K562 (cell line): ENCODE measurements at regions not wholly inside any gene's neighbourhood (a gene's known extent, or its start where the extent isn't known, plus 50 kb on each side); places are given as distances from the start of the nearest gene placed in this dataset.

Experiments used
- ATAC-seq: fragments of 200-7000 bp; cut with Tn5 transposase; 3 replicates; pipeline ENCODE4 v1.9.1; 2020; ENCODE audit warnings: moderate library complexity
- BruUV-seq: library from RNA; stranded (reverse); fragments of 400-500 nt; replicated peaks from 2 replicates; lab custom pipeline; 2021; lab: Mats Ljungman, UMichigan
- CTCF ChIA-PET: fragments of 300-600 bp; formaldehyde crosslinking; extraction: SDS; loops from one replicate; lab custom pipeline; 2021; ENCODE audit warnings: low intra/inter-chr PET ratio; lab: Yijun Ruan, JAX
- POLR2A ChIA-PET: fragments of 300-600, 350-650 bp; sonication (Branson Sonifier 250); formaldehyde crosslinking; extraction: SDS; loops from one replicate; lab custom pipeline; 2021; ENCODE audit warnings: antibody characterized with exemption, inconsistent platforms; lab: Yijun Ruan, JAX
- DNase-seq, 4 experiments: peaks; one replicate each; pipeline versions ENCODE4 v3.0.0 to v3.0.0-alpha.2; 2011 to 2018; ENCODE audit warnings: low spot score in 3 of 4, mixed read lengths in 3 of 4; ENCODE audit errors: extremely low read depth in 1 of 4
- FAIRE-seq: peaks from 2 replicates; lab custom pipeline; 2011; peaks lifted over from hg19 to GRCh38; lab: Jason Lieb, UNC
- H2AFZ ChIP-seq: 2 replicates; pipeline ENCODE4 v1.6.0; 2011; ENCODE audit warnings: low read depth, low read length, control low read depth, inconsistent platforms
- H3K27ac ChIP-seq: fragments of 200-600 bp; 3 replicates; pipeline ENCODE4 v1.8.0; 2011; ENCODE audit warnings: low read depth, mild to moderate bottlenecking, control low read depth, inconsistent platforms, low read length, moderate library complexity, mixed read lengths; ENCODE audit errors: extremely low read depth
- H3K27me3 ChIP-seq, 2 experiments: fragments of 300-600 bp in 1 of 2; 2 replicates in 1 of 2; 3 replicates in 1 of 2; pipeline versions ENCODE4 v1.6.0 to v1.8.0; 2011; ENCODE audit warnings: inconsistent platforms in 2 of 2, low read length in 2 of 2, mild to moderate bottlenecking in 1 of 2, mixed read lengths in 1 of 2, moderate library complexity in 1 of 2; ENCODE audit not compliant: control insufficient read depth in 2 of 2, insufficient read depth in 2 of 2
- H3K36me3 ChIP-seq: fragments of 300-600 bp; 3 replicates; pipeline ENCODE4 v1.8.0; 2011; ENCODE audit warnings: mild to moderate bottlenecking, low read length, inconsistent platforms; ENCODE audit not compliant: control insufficient read depth, insufficient read depth
- H3K4me1 ChIP-seq, 2 experiments: fragments of 200-600 bp in 1 of 2; replicated peaks in 1 of 2; 2 replicates in 1 of 2; 3 replicates in 1 of 2; pipeline versions ENCODE4 v1.5.1 to v1.8.0; 2011; ENCODE audit warnings: inconsistent platforms in 2 of 2, low read length in 2 of 2, mild to moderate bottlenecking in 1 of 2, mixed read lengths in 1 of 2, moderate library complexity in 1 of 2; ENCODE audit not compliant: control insufficient read depth in 2 of 2, insufficient read depth in 2 of 2
- H3K4me2 ChIP-seq: 2 replicates; pipeline ENCODE4 v1.6.1; 2011; ENCODE audit warnings: low read length, control low read depth, inconsistent platforms, mixed read lengths; ENCODE audit not compliant: insufficient read depth
- H3K4me3 ChIP-seq: fragments of 200-600 bp; sonication (generic), shearing (Covaris generic); 2 replicates; pipeline ENCODE4 v1.5.1; 2016; ENCODE audit warnings: control low read depth, inconsistent platforms
- H3K79me2 ChIP-seq: fragments of 200-600 bp; 3 replicates; pipeline ENCODE4 v1.8.0; 2011; ENCODE audit warnings: low read length, inconsistent platforms; ENCODE audit not compliant: control insufficient read depth, insufficient read depth
- H3K9ac ChIP-seq, 2 experiments: 2 replicates each; pipeline versions ENCODE4 v1.6.0 to v1.6.1; 2011; ENCODE audit warnings: low read depth in 2 of 2, low read length in 2 of 2, control low read depth in 1 of 2, inconsistent platforms in 1 of 2, mild to moderate bottlenecking in 1 of 2, mixed read lengths in 1 of 2; ENCODE audit not compliant: insufficient read depth in 1 of 2
- H3K9me1 ChIP-seq: one replicate; pipeline ENCODE4 v1.6.0; 2011; ENCODE audit warnings: inconsistent platforms, mild to moderate bottlenecking, low read length, moderate library complexity; ENCODE audit not compliant: control insufficient read depth, insufficient read depth
- H3K9me3 ChIP-seq: replicated peaks from 2 replicates; pipeline ENCODE4 v1.5.1; 2011; ENCODE audit warnings: low read depth, low read length, inconsistent platforms; ENCODE audit not compliant: control insufficient read depth, insufficient read depth
- H4K20me1 ChIP-seq: replicated peaks from 2 replicates; pipeline ENCODE4 v1.6.1; 2011; ENCODE audit warnings: low read length, inconsistent platforms, mixed read lengths; ENCODE audit not compliant: control insufficient read depth, insufficient read depth
- ATF7 ChIP-seq: fragments of 450-650 bp; IDR thresholded peaks from 2 replicates; pipeline ENCODE4 v1.7.1; 2014; ENCODE audit warnings: mild to moderate bottlenecking, moderate library complexity
- ESRRA ChIP-seq: fragments of 450-650 bp; IDR thresholded peaks from 2 replicates; pipeline ENCODE4 v1.6.1; 2014; ENCODE audit warnings: low read depth, mild to moderate bottlenecking, moderate library complexity, borderline replicate concordance
- ETV1 ChIP-seq: fragments of 450-650 bp; conservative IDR thresholded peaks from 2 replicates; pipeline ENCODE4 v1.6.1; 2016; ENCODE audit warnings: missing genetic modification characterization, control low read depth, low read depth, missing compliant biosample characterization
- FUS ChIP-seq: fragments of 200-400 bp; formaldehyde crosslinking; optimal IDR thresholded peaks from 2 replicates; pipeline ENCODE3; 2017; ENCODE audit warnings: low read depth, low read length
- HMG20A ChIP-seq: fragments of 450-650 bp; formaldehyde crosslinking; conservative IDR thresholded peaks from 2 replicates; pipeline ENCODE4 v1.4.0; 2020; ENCODE audit warnings: mild to moderate bottlenecking, mixed read lengths
- KLF10 ChIP-seq: fragments of 250-450 bp; sonication (Bioruptor Pico); IDR thresholded peaks from 2 replicates; pipeline ENCODE4 v1.6.1; 2021; ENCODE audit warnings: matching md5 sums
- NR3C1 ChIP-seq: sonication (generic); formaldehyde crosslinking; IDR thresholded peaks from 2 replicates; pipeline ENCODE4 v1.8.1; 2022; ENCODE audit warnings: missing genetic modification reagents
- TAL1 ChIP-seq: fragments of 450-650 bp; IDR thresholded peaks from 2 replicates; pipeline ENCODE4 v1.6.1; 2016; ENCODE audit warnings: mild to moderate bottlenecking
- TBL1XR1 ChIP-seq, 2 experiments: IDR thresholded peaks; 2 replicates each; pipeline ENCODE4 v1.6.1; 2012; ENCODE audit warnings: improper control_type of control experiment in 2 of 2, low read length in 2 of 2, mild to moderate bottlenecking in 1 of 2
- ZFP36 ChIP-seq: fragments of 150-350 bp; IDR thresholded peaks from 2 replicates; pipeline ENCODE4 v1.6.1; 2018; ENCODE audit warnings: low read length, low read depth; ENCODE audit not compliant: partially characterized antibody
- ZNF134 ChIP-seq: fragments of 250-450 bp; sonication (Bioruptor Pico); conservative IDR thresholded peaks from 2 replicates; pipeline ENCODE4 v1.4.0; 2020
- ZNF75A ChIP-seq: fragments of 450-650 bp; formaldehyde crosslinking; IDR thresholded peaks from 2 replicates; pipeline ENCODE4 v1.4.0; 2020; ENCODE audit warnings: mild to moderate bottlenecking
- ZNF778 ChIP-seq: fragments of 450-650 bp; formaldehyde crosslinking; IDR thresholded peaks from 2 replicates; pipeline ENCODE4 v1.4.0; 2020; ENCODE audit warnings: mild to moderate bottlenecking, moderate library complexity
- WGBS: fragments of 100-300 bp; shearing (Covaris generic); methylation state at CpG from one replicate; pipeline ENCODE4 v1.1.6; 2016; ENCODE audit warnings: low coverage, mixed read lengths; ENCODE audit not compliant: insufficient coverage; ENCODE audit errors: missing lambda C conversion rate; 5-methylcytosine and 5-hydroxymethylcytosine counted together
- in situ Hi-C: fragments of 300-500 bp; cut with MboI; formaldehyde crosslinking; loops from 4 replicates; pipeline ENCODE4 v1.15.0; 2018; ENCODE audit warnings: inconsistent platforms, mixed read lengths
- intact Hi-C: fragments of 100-400 bp; cut with micrococcal nuclease; formaldehyde crosslinking; loops from 2 replicates; pipeline ENCODE4 v1.14.2; 2022
- TF ChIP-seq, protein P1 (sequence below): fragments of 250-450 bp; sonication (Bioruptor Pico); IDR thresholded peaks from 2 replicates; pipeline ENCODE4 v1.5.0; 2022; ENCODE audit warnings: mild to moderate bottlenecking
- TF ChIP-seq, protein P2 (sequence below): fragments of 250-450 bp; sonication (Bioruptor Pico); IDR thresholded peaks from 2 replicates; pipeline ENCODE4 v1.8.0; 2021; ENCODE audit warnings: moderate library complexity, mild to moderate bottlenecking, inconsistent platforms
- TF ChIP-seq, protein P3 (sequence below): fragments of 450-650 bp; conservative IDR thresholded peaks from 2 replicates; pipeline ENCODE4 v1.6.1; 2016; ENCODE audit warnings: missing genetic modification characterization, low read depth, mild to moderate bottlenecking, missing compliant biosample characterization, moderate library complexity
- TF ChIP-seq, protein P4 (sequence below): sonication (generic); formaldehyde crosslinking; IDR thresholded peaks from 2 replicates; pipeline ENCODE4 v1.8.1; 2023; ENCODE audit warnings: mild to moderate bottlenecking, missing genetic modification reagents, moderate library complexity
- TF ChIP-seq, protein P5 (sequence below): sonication (generic); formaldehyde crosslinking; IDR thresholded peaks from 2 replicates; pipeline ENCODE4 v1.5.0; 2020; ENCODE audit warnings: missing genetic modification reagents

DNA sequence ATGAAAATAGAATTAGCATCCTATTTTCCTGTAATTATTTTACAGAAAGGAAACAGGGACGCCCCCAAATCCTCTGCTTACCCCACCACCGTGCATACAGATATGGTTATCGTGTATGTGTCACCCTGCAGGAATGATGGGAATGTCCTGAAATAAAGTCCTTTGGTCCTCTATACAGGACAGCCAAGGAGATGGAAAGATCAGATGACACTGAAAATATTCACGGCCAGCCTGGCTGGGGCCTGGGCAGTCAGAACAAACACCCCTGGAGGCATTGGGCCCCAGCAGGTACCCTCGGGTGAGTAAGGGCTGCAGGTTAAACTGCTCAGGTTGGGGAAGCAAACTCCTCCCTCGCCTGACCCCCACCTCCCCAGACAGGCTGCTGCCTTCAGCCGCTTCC lies 368.0 kb downstream of the FOXL1 start (continued):
- TF ChIP-seq, protein P1, sequence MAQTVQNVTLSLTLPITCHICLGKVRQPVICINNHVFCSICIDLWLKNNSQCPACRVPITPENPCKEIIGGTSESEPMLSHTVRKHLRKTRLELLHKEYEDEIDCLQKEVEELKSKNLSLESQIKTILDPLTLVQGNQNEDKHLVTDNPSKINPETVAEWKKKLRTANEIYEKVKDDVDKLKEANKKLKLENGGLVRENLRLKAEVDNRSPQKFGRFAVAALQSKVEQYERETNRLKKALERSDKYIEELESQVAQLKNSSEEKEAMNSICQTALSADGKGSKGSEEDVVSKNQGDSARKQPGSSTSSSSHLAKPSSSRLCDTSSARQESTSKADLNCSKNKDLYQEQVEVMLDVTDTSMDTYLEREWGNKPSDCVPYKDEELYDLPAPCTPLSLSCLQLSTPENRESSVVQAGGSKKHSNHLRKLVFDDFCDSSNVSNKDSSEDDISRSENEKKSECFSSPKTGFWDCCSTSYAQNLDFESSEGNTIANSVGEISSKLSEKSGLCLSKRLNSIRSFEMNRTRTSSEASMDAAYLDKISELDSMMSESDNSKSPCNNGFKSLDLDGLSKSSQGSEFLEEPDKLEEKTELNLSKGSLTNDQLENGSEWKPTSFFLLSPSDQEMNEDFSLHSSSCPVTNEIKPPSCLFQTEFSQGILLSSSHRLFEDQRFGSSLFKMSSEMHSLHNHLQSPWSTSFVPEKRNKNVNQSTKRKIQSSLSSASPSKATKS (CRISPR knock-in tag) = no peak
- TF ChIP-seq TBL1XR1 (IDR thresholded peaks at IDR 0.05; ENCODE audit: low read length in 2 of 2) (no peak), TAL1 (no peak)

DNA sequence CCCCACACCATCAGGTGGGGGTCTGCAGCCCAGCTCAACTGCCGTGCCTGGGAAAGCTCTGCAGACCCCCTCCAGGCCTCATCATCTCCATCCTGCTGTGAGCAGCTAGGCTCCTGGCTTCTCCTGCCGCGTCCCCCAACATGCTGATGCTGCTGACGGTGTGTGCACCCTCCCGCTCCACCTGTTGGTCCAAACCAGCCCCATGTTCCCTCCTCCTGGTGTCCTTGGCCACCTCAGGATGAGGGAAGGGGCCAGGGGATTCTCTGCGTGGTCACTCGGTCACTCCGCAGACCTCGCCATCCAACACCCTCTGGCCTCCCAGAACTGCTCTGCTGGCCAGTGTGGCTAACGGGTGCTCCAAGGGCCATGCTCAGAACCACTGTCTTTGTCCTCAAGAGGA lies 368.6 kb downstream of the FOXL1 start:
- ATAC-seq (no peak), DNase-seq (no peak), FAIRE-seq (no peak)
- Histone ChIP-seq H4K20me1 (peaks cover 5% of the 10 kb centered on the region; the same call in 1 of the 2 replicates), H3K4me2 (no peak overlapping the region), H3K9me3 (no peaks in the 10 kb centered on the region; the same call in 1 of the 2 replicates), H3K79me2 (no peaks in the 10 kb centered on the region), H2AFZ (no peak overlapping the region), H3K4me1 (peaks cover 0 to under 1% of the 10 kb centered on the region in 2 experiments; a peak in 2 of 5 replicates), H3K4me3 (no peak overlapping the region), H3K9ac (no peak overlapping the region), H3K27ac (no peak overlapping the region), H3K27me3 (peaks cover 13 to 54% of the 10 kb centered on the region in 2 experiments), H3K9me1 (peaks cover 2% of the 10 kb centered on the region), H3K36me3 (no peaks in the 10 kb centered on the region)
- 32% methylated on average over 4 of the region's 10 CpGs for WGBS
- ChIA-PET POLR2A (no interaction called here), CTCF (no interaction called here)
- no TSS peak for BruUV-seq
- intact Hi-C loops (no loop called here), in situ Hi-C loops (no loop called here)
- TF ChIP-seq, protein P2, sequence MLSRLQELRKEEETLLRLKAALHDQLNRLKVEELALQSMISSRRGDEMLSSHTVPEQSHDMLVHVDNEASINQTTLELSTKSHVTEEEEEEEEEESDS (CRISPR knock-in tag) = no peak
- TF ChIP-seq KLF10 (CRISPR knock-in tag) = no peak
- no peak for TF ChIP-seq ZNF75A (CRISPR knock-in tag)
- TF ChIP-seq FUS = no peak
- TF ChIP-seq, protein P3, sequence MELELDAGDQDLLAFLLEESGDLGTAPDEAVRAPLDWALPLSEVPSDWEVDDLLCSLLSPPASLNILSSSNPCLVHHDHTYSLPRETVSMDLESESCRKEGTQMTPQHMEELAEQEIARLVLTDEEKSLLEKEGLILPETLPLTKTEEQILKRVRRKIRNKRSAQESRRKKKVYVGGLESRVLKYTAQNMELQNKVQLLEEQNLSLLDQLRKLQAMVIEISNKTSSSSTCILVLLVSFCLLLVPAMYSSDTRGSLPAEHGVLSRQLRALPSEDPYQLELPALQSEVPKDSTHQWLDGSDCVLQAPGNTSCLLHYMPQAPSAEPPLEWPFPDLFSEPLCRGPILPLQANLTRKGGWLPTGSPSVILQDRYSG (tag) = no peak
- TF ChIP-seq, protein P4, sequence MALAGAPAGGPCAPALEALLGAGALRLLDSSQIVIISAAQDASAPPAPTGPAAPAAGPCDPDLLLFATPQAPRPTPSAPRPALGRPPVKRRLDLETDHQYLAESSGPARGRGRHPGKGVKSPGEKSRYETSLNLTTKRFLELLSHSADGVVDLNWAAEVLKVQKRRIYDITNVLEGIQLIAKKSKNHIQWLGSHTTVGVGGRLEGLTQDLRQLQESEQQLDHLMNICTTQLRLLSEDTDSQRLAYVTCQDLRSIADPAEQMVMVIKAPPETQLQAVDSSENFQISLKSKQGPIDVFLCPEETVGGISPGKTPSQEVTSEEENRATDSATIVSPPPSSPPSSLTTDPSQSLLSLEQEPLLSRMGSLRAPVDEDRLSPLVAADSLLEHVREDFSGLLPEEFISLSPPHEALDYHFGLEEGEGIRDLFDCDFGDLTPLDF (CRISPR knock-in tag) = no peak
- TF ChIP-seq, protein P5, sequence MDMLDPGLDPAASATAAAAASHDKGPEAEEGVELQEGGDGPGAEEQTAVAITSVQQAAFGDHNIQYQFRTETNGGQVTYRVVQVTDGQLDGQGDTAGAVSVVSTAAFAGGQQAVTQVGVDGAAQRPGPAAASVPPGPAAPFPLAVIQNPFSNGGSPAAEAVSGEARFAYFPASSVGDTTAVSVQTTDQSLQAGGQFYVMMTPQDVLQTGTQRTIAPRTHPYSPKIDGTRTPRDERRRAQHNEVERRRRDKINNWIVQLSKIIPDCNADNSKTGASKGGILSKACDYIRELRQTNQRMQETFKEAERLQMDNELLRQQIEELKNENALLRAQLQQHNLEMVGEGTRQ (CRISPR knock-in tag) = no peak
- no peak for TF ChIP-seq ETV1
- no peak for TF ChIP-seq HMG20A
- TF ChIP-seq ZNF778 = no peak
- no peak for TF ChIP-seq NR3C1 (CRISPR knock-in tag)
- no peak for TF ChIP-seq ZFP36
- no peak for TF ChIP-seq ATF7
- TF ChIP-seq ESRRA = no peak
- TF ChIP-seq ZNF134 (CRISPR knock-in tag) = no peak
